GM21367 (cell line): ENCODE measurements at regions not wholly inside any gene's neighbourhood (a gene's known extent, or its start where the extent isn't known, plus 50 kb on each side); places are given as distances from the start of the nearest gene placed in this dataset.
"Not testable (repeated sequence)": the region's sequence is repeated elsewhere in the genome, so short reads cannot be mapped to it uniquely, and the experiment has no call there.

Experiments used
- ATAC-seq: cut with Tn5 transposase; IDR thresholded peaks from one replicate; pipeline ENCODE4 v1.9.1; 2021; ENCODE audit not compliant: unreplicated experiment

DNA sequence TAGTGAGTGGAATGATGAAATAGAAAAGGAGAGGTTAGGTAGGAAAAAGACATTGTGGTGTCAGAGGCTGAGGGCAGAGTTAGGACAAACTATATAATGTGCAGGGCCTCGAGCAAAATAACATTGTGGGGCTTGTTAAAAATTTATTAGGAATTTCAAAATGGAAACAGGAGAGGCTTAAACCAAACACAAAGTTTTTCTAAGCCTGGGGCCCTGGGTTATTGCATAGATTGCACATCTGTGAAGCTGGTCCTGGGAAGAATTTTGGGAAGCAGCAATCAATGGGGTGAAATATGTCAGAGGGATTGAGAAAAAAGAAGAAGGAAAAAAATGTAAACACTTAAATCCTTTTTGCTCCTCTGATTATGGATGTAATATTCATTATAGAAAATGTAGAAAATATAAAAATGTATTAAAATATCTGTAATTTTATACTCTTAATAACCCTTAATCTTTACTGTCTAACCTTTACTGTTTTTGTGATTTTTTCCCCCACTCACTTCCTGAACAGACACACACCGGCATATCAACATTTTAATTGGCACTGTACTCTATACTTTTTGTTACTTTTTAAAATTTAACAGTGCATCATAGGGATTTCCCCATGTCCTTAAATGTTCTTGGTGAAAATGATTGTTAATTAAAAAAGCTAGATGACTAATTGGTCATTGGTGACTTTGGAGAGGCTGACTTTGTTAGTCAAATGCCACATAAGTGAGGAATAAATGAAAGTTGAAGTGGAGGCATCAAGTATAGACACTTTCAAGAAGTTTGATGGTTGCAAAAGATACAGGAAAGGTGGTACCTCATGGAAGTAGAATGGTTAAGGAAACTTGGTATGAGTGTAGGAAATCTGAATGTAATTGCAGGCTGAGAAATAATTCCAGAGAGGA, 183.4 kb downstream of the NFKBIZ start:
- no peak for ATAC-seq

DNA sequence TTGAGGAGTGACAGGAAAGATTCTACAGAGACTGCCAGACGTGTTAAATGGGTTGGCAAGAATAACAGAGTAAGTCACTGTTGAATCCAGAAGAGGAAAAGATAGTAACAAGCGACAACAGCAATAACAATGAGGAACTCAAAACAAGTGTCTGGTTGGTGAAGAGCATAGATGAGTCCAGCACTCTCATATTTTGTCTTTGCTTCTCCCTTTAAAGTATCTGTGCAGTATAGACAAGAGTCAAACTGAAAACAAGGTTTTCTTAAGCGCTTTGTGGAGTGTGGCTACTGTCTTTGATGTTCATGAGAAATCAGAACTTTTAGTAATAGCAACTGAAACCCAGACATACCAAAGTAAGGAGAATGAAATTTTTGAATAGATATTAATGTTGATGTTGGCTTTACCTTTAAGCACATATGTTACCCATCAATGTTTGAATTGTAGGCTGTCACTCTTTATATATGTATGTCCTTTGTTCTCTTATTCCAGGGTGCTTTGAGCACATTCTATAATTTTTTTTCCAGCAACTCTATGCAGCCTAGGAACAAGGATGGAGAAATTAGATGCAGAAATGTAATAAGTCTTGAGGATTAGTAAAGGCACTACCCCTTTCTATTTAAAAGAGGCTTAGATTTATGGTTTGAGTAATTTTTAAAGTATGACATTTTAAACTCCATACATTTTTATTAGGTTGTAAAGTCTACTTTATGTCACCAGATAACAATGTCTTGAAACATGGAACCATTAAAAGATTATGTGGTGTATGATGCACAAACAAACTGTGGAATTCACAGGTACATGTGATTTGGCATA, 185.5 kb downstream of the NFKBIZ start:
- no peak for ATAC-seq

DNA sequence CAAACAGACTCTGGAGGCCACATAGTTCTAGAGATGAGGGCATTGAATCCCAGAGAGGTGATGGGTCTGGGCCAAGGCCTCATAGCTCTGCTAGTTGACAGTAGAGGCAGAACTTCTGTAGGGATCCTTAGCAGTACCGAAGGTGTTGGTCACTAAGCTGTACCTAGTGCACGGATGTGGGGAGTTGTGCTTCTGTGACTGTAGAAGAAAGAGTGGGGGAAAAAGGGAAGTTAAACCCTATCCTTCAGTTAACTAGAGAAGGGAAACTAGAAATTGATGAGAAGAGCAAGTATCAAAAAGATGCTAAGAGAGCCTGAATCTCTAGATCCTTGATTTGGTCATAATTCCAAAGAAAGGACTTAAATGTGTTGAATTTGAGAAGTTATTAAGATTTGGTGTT, 186.7 kb downstream of the NFKBIZ start:
- ATAC-seq, result no peak

DNA sequence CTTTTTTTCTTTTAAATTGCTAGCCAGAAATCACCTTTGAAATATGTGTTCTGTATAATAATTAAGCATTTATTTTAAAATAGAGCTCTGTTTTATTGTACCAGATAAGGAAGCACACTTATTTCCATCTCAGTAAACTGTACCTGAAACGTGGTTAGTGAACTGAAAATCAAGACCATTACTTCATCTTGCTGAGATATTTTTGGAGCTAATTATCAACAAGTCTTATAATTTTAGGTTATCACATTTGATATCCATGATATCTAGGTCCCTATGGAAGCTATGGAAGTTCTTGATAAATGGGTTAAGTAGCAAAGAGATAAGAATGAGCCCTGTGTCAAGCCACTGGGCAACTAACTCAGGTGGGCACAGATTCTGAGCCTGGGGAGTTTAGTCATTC, 187.2 kb downstream of the NFKBIZ start:
- no peak for ATAC-seq

DNA sequence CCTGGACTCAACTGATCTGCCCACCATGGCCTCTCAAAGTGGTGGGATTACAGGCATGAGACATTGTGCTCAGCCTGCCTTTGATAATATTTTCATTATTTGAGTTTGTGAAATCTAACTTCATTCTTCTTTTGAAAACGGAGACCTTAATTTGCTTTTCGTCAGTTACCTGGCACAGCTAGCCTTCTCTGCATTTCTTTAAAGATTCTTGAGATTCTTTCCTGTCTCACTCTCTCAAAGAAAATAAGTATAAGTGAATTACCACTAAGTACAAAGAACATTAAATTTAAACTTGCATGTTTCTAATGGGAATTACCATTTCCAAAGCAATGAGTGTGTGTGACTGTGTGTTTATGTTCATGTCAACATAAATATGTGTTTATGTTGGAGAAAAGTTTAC, 187.9 kb downstream of the NFKBIZ start:
- ATAC-seq, result no peak

DNA sequence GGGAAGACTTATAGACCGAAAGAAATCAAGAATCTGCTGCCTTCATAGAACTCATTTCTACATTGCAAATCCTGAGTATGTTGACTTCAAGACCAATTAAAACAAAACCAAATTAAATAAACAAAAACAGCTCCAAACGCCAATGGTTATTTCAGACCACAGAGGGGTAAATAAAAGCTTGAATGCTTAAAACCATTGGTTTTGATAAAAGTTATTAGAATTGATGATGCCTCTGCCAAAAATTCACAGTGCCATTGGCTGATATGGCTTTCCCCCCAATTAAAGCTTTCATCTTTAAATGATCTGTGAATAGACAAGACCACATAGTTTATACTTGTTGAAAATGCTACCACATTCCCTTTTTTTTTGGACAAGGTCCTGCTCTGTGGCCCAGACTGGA, 188.5 kb downstream of the NFKBIZ start:
- ATAC-seq, result no peak

DNA sequence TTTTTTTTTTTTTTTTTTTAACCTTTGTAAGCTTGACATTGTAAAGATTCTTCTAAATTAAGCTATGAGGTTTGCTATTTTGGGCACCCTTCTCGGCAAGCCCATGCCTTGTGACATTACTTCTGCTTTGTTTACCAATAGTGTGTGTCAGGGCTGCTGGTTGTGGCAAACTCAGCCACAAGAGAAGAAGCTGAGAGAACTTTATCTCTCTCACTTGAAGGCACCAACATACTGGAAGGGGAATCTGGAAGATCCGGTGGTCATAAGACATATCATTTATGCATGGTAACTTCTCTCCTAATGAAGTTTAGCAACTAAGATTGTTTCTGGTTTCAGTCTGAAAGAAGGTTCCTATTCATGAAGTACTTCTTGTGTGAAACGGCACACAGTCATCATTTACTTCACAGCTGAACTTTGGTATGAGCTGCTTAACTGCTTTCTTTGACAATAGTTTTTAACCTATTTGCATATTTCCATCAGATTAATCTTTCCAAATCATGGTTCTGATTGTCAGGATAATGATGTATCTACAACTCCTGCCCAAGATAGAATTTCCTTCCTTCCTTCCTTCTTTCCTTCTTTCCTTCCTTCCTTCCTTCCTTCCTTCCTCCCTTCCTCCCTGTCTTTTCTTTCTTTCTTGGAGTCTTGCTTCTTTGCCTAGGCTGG, 189.3 kb downstream of the NFKBIZ start:
- peak; percentile 83 for ATAC-seq

DNA sequence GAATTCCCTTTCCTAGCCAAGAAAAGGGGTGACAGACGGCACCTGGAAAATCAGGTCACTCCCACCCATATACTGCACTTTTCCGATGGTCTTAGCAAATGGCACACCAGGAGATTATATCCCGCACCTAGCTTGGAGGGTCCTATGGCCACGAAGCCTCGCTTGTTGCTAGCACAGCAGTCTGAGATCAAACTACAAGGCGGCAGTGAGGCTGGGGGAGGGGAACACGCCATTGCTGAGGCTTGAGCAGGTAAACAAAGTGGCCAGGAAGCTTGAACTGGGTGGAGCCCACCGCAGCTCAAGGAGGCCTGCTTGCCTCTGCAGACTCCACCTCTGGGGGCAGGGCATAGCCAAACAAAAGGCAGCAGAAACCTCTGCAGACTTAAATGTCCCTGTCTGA, 190.8 kb downstream of the NFKBIZ start:
- not testable (repeated sequence) for ATAC-seq

DNA sequence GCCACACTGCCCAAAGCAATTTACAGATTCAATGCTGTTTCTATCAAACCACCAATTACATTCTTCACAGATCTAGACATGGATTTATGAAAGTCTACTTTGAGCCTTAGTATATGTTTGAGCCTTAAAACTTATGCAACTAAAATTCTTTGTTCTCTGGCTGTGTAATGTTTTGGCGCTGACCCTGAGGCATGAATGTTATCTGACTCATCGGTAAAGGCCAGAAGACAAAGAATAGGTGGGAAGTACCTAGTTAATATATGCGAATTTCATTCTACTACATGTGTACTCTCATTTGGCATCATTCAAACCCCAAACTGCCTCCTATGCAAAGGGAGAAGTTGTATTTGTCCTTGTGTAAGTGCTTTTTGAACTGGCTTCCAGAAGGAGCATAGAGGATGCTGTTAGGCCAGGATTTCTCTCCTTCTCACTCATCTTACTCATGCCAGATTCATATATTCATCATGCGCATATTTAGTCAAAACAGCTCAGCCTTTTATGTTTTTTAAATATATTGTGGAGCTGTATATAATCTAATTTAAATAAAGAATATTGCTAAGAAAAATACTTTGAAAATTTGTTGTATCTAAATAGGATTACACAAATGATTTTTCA, 204.2 kb downstream of the NFKBIZ start:
- no peak for ATAC-seq

DNA sequence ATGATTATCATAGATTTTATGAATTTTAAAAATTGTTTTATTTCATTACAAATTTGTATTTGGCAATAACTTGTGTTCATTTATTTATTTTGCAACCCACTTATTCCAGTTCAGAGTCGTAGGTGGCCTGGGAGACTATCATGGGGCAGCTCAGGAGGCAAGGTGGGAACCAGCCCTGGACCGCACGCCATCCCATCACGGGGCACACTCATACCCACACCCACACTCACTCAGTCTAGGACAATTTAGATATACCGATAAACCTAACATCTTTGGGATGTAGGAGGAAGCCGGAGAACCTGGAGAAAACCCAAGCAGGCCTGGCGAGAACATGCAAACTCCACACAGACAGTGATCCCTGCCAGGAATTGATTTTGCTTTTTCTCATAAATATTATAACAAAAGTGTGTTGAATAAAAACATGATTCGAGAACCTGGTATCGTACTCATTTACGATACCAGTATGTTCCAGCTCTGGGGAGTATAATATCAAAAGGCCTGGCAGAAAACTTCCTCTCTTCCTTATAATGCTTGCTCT, 205.3 kb downstream of the NFKBIZ start:
- no peak for ATAC-seq

DNA sequence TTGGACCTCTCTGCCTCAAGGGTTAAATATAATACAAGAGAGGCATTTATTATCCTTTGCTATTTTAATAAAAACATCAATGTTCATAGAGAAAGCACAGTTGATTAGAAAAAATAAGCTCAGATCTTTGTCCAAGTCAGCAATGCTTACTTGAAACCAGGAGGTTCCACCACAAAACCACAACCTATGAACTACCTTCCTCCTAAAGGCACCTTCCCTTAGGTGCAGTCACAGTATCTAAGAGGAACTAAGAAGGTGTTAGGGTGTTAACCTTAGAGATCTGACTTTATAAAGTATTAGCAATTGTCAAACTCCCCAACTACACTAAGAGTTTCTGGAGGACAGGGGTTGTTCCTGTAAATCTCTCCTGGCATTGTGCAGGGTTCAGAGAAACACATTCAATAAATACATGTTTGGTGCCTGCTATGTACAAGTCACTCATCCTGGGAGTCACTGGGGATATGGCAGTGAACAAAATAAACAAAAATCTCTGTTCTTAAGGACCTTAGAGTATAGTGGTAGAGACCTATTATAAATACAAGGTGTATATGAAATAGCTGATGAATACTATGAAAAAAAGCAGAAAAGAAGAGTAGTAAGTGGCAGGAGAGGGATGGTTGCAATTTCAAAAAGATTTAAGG, 208.6 kb downstream of the NFKBIZ start:
- peak; percentile 78 for ATAC-seq

DNA sequence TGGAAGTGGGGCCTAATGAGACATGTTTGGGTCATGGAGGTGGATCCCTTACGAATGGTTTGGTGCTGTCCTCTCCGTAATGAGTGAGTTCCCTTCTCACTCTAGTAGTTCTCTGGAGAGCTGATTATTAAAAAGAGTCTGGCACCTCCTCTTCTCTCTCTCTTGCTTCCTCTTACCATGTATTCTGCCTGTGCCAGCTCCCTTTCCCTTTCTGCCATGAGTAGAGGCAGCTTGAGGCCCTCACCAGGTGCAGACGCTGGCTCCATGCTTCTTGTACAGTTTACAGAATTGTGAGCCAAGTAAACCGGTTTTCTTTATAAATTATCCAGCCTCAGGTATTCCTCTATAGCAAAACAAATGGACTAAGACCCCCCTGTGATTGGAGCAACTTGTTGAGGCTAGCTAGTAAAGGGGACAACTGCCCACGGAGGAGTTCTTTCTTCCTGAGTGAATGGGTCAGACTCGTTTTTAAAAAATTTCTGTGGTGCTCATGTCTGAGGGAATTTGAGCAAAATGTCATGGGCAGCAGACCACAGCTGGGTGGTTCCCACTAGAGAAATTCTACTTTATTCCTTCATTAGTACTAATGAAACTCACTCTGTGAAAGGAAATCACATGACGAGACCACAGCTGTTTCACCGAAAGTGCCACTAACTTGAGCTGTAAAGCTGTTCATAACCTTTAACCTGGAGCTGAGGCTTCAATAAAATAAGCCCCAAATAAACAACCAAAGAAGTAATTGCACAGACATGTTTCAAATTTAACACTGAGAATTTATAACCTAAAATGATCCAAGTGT, 210.0 kb downstream of the NFKBIZ start:
- peak; percentile 76 for ATAC-seq

DNA sequence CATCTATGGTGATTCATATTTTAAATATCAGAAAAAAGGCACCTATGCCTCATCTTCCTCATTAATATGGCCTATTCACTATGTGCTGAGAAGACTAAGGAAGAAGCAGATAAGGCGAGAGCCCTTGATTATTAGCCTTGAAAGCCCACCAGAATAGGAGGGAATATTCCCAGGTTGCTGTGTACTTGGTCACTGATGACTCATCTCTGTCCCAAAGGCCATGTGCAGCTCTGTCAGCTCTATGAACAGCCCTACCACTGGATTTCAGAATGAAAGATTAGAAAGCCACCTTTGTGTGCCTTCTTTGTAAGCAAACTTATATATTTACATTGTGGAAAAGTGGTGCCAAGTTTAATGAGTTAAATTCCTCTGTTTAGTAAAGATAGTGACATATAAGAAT, 211.5 kb downstream of the NFKBIZ start:
- ATAC-seq, result no peak

DNA sequence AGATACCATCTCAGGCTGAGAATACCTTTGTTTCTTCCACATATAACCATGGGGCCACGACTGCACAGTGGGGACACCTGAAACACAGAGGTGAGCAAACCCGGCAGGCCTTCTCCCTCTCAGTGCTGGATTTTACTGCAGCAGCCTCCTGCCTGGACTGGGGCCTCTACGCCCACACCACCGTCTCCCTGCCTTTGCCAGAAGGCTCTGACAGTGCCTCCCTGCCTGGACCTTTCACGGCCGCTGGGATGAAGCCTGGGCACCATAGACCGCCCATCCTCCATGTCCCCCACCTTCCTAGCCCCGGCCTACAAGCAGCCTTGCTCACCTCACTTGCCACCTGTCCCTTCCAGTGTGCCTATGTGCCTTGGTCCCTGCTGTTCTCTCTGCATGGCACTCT, 214.3 kb downstream of the NFKBIZ start:
- ATAC-seq, result no peak

DNA sequence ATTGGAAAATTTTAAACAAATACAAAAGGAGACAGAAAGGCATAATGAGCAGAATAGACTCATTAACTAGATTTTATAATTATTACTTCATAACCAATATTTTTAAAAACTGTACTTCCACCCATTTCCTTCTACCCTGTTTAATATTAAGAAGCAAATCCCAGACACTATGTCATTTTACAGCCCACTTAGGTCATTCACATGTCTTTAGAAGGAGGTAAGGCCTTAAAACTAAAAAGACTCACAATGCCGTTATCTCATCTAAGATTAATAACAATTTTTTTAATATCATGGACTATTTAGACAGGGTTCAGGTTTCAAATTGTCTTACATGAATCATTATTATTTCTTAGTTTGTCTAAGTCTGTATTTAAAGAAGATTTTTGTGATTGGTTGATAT, 217.2 kb downstream of the NFKBIZ start:
- ATAC-seq, result no peak

DNA sequence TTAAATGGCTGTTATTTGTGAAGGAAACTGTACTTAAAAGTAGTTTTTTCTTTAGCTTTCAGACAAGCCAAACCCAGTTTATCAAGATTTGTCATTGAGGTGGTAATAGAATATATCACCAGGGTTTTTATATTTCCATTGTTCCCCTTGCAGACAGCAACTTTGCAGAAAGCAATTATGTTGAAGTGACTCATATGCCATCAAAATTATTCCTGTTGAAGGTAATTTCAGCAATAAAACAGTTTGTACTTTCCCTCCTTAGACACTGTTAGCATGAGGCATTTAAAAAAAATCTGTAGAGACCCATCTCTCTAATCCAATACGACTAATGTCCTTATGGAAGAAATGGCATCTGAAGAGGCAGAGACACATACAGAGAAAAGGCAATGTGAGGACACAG, 219.0 kb downstream of the NFKBIZ start:
- ATAC-seq, result no peak

DNA sequence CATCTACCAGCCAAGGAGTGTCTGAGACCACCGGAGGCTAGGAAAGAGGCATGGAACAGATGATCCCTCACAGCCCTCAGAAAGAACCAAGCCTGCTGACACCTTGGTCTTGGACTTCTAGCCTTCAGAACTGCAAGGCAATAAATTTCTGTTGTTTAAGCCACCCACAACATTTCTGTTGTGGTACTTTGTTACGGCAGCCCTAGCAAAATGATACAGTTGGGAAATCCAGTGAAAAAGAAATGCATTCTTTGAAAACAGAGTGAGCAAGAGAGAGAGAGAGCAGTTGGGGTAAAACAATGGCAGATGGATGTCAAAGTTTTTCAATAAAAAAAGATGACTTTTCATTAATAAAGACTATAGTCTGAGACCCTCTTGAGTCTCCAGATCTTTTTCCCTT, 219.4 kb downstream of the NFKBIZ start:
- ATAC-seq, result no peak

DNA sequence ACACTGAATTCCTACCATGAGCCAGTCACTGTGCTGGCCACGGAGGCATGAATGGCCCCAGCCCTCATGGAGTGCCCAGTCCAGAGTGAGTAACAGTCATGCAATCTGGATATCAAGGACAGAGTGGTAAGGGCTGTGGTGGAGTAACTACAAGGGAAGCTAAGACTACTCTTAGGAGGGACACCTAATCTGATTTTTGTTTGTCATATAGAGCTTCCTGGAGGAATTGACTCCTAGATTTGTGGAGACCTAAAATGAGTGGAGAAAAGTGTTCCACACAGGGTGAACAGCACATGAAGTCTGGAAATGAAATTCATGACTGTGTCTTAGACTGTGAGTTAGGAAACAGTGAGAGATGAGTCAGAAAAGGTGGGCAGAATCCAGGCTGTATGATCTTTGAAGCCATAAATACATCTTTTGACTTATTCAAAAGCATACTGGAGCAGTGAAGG, 219.9 kb downstream of the NFKBIZ start:
- no peak for ATAC-seq

DNA sequence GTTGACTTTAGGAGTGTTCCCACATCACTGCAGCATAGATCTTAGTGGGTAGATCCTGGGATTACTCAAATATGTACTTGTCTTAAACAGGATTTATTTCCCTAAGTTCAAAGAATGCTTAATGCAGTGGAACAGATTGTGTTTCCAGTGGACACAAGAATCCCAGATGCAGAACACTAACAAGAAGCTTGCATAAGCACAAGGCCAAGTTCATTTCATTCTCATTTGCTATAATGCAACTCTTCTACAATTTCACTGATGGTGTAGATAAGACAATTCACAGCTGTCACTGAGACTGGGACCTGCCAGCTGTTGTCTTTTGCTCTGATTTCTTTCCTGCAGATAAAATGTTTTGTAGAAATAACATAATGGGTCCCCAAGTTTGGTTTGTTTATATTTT, 225.6 kb downstream of the NFKBIZ start:
- ATAC-seq, result no peak

DNA sequence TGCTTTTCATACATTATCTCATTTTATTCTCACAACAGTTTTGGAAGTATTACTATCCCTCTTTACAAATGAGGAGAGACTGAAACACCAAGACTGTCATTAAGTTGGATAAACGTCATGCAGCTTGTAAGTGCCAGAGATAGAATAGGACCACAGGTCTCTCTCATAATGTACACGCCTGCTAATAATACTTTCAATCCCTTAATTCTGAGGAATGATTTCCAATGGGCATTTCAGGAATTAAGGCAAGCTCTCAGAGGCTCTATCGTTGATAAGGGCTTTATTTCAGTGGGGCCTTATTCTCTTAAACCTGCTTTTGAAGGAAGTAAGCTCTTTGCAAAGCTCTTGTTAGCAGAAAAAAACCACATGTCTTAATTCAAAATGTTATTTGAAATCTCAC, 229.1 kb downstream of the NFKBIZ start:
- ATAC-seq, result no peak
